SK-N-SH treated with all-trans-retinoic acid at 6 μM for 48 hours (cell line): ENCODE measurements at regions not wholly inside any gene's neighbourhood (a gene's known extent, or its start where the extent isn't known, plus 50 kb on each side); places are given as distances from the start of the nearest gene placed in this dataset.
"Not testable (repeated sequence)": the region's sequence is repeated elsewhere in the genome, so short reads cannot be mapped to it uniquely, and the experiment has no call there.

ENCODE experiments used
- ESRRG ChIP-seq: fragments of 250-450 bp; sonication (Bioruptor Pico); IDR thresholded peaks from 2 replicates; pipeline ENCODE4 v1.6.1; 2021; ENCODE audit warnings: mild to moderate bottlenecking
- OSR1 ChIP-seq: fragments of 250-450 bp; sonication (Bioruptor Pico); IDR thresholded peaks from 2 replicates; pipeline ENCODE4 v1.8.0; 2022; ENCODE audit warnings: moderate library complexity, mild to moderate bottlenecking, inconsistent platforms
- RARB ChIP-seq: fragments of 250-450 bp; sonication (Bioruptor Pico); IDR thresholded peaks from 2 replicates; pipeline ENCODE4 v1.8.0; 2021; ENCODE audit warnings: mild to moderate bottlenecking, moderate library complexity
- SNAI2 ChIP-seq: fragments of 250-450 bp; sonication (Bioruptor Pico); IDR thresholded peaks from 2 replicates; pipeline ENCODE4 v1.5.0; 2020; ENCODE audit warnings: mild to moderate bottlenecking, moderate library complexity
- ZFP30 ChIP-seq: fragments of 450-650 bp; formaldehyde crosslinking; IDR thresholded peaks from 2 replicates; pipeline ENCODE4 v1.5.0; 2022; ENCODE audit warnings: mild to moderate bottlenecking, moderate library complexity
- TF ChIP-seq, protein P1 (sequence below): fragments of 250-450 bp; sonication (Bioruptor Pico); IDR thresholded peaks from 2 replicates; pipeline ENCODE4 v1.5.1; 2020; ENCODE audit warnings: low read depth, mild to moderate bottlenecking, moderate library complexity
- TF ChIP-seq, protein P2 (sequence below): fragments of 250-450 bp; sonication (Bioruptor Pico); IDR thresholded peaks from 2 replicates; pipeline ENCODE4 v1.8.0; 2021; ENCODE audit warnings: low read depth, mild to moderate bottlenecking, moderate library complexity, borderline replicate concordance
- TF ChIP-seq, protein P3 (sequence below): fragments of 250-450 bp; sonication (Bioruptor Pico); IDR thresholded peaks from 2 replicates; pipeline ENCODE4 v1.5.0; 2020; ENCODE audit warnings: mild to moderate bottlenecking, moderate library complexity

DNA sequence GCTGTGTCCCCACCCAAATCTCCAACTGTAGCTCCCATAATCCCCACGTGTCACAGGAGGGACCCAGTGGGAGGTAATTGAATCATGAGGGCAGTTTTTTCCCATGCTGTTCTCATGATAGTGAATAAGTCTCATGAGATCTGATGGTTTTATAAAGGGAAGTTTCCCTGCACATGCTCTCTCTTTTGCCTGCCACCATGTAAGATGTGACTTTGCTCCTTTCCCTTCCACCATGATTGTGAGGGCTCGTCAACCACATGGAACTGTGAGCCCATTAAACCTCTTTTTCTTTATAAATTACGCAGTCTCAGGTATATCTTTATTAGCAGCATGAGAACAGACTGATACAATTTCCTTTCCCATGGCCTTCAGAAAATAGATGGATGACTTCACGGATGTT is 76.8 kb upstream of the ATP8B1 start:
- TF ChIP-seq, protein P1, sequence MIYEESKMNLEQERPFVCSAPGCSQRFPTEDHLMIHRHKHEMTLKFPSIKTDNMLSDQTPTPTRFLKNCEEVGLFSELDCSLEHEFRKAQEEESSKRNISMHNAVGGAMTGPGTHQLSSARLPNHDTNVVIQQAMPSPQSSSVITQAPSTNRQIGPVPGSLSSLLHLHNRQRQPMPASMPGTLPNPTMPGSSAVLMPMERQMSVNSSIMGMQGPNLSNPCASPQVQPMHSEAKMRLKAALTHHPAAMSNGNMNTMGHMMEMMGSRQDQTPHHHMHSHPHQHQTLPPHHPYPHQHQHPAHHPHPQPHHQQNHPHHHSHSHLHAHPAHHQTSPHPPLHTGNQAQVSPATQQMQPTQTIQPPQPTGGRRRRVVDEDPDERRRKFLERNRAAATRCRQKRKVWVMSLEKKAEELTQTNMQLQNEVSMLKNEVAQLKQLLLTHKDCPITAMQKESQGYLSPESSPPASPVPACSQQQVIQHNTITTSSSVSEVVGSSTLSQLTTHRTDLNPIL (CRISPR knock-in tag), result not testable (repeated sequence)
- not testable (repeated sequence) for TF ChIP-seq ESRRG, ZFP30, OSR1, SNAI2, RARB (CRISPR knock-in tag)
- TF ChIP-seq, protein P2, sequence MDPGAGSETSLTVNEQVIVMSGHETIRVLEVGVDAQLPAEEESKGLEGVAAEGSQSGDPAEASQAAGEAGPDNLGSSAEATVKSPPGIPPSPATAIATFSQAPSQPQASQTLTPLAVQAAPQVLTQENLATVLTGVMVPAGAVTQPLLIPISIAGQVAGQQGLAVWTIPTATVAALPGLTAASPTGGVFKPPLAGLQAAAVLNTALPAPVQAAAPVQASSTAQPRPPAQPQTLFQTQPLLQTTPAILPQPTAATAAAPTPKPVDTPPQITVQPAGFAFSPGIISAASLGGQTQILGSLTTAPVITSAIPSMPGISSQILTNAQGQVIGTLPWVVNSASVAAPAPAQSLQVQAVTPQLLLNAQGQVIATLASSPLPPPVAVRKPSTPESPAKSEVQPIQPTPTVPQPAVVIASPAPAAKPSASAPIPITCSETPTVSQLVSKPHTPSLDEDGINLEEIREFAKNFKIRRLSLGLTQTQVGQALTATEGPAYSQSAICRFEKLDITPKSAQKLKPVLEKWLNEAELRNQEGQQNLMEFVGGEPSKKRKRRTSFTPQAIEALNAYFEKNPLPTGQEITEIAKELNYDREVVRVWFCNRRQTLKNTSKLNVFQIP, result not testable (repeated sequence)
- TF ChIP-seq, protein P3, sequence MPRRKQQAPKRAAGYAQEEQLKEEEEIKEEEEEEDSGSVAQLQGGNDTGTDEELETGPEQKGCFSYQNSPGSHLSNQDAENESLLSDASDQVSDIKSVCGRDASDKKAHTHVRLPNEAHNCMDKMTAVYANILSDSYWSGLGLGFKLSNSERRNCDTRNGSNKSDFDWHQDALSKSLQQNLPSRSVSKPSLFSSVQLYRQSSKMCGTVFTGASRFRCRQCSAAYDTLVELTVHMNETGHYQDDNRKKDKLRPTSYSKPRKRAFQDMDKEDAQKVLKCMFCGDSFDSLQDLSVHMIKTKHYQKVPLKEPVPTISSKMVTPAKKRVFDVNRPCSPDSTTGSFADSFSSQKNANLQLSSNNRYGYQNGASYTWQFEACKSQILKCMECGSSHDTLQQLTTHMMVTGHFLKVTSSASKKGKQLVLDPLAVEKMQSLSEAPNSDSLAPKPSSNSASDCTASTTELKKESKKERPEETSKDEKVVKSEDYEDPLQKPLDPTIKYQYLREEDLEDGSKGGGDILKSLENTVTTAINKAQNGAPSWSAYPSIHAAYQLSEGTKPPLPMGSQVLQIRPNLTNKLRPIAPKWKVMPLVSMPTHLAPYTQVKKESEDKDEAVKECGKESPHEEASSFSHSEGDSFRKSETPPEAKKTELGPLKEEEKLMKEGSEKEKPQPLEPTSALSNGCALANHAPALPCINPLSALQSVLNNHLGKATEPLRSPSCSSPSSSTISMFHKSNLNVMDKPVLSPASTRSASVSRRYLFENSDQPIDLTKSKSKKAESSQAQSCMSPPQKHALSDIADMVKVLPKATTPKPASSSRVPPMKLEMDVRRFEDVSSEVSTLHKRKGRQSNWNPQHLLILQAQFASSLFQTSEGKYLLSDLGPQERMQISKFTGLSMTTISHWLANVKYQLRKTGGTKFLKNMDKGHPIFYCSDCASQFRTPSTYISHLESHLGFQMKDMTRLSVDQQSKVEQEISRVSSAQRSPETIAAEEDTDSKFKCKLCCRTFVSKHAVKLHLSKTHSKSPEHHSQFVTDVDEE, result not testable (repeated sequence)
